Central memory CD8-positive, alpha-beta T cell (primary cell): ENCODE measurements at regions not wholly inside any gene's neighbourhood (a gene's known extent, or its start where the extent isn't known, plus 50 kb on each side); places are given as distances from the start of the nearest gene placed in this dataset.

Experiments
- ATAC-seq: fragments of 150-1000 bp; cut with Tn5 transposase; replicated peaks from 2 replicates; pipeline ENCODE4 v1.10.0; 2022; ENCODE audit warnings: mild to moderate bottlenecking, moderate FRiP score, moderate number of reproducible peaks; ENCODE audit not compliant: poor library complexity, severe bottlenecking; ENCODE audit errors: extremely low read depth
- DNase-seq, 2 donors: peaks; one replicate each; pipeline ENCODE4 v3.0.0; 2021; ENCODE audit warnings: low spot score in 2 of 2
- H3K27ac Mint-ChIP-seq: one replicate; pipeline ENCODE4 v1.8.0; 2022; ENCODE audit warnings: low read depth, mild to moderate bottlenecking, moderate library complexity, mixed read lengths
- H3K27me3 Mint-ChIP-seq: one replicate; pipeline ENCODE4 v1.8.0; 2022; ENCODE audit warnings: mixed read lengths
- H3K36me3 Mint-ChIP-seq: one replicate; pipeline ENCODE4 v1.8.0; 2022; ENCODE audit warnings: mild to moderate bottlenecking, moderate library complexity, mixed read lengths; ENCODE audit not compliant: insufficient read depth
- H3K4me1 Mint-ChIP-seq: one replicate; pipeline ENCODE4 v1.8.0; 2022; ENCODE audit warnings: mixed read lengths
- H3K4me3 Mint-ChIP-seq: one replicate; pipeline ENCODE4 v1.8.0; 2022; ENCODE audit warnings: mild to moderate bottlenecking, moderate library complexity, mixed read lengths
- H3K9me3 Mint-ChIP-seq: one replicate; pipeline ENCODE4 v1.8.0; 2022; ENCODE audit warnings: mixed read lengths

- DNase-seq: no peak
- Mint-ChIP-seq H3K4me1 (no peaks in the 10 kb centered on the region), H3K27me3 (no peaks in the 10 kb centered on the region), H3K27ac (no peak overlapping the region), H3K4me3 (no peak overlapping the region), H3K9me3 (peaks cover 5% of the 10 kb centered on the region), H3K36me3 (no peaks in the 10 kb centered on the region)
- ATAC-seq: no peak
These were observed 561.2 kb upstream of the SLITRK1 start for GRCh38 chr13:84443463-84443862.

- Mint-ChIP-seq H3K9me3 (no peaks in the 10 kb centered on the region), H3K36me3 (no peaks in the 10 kb centered on the region), H3K27me3 (no peaks in the 10 kb centered on the region), H3K27ac (no peak overlapping the region), H3K4me3 (no peak overlapping the region), H3K4me1 (no peaks in the 10 kb centered on the region)
- ATAC-seq (no peak), DNase-seq (no peak)
These were observed 556.8 kb upstream of the SLITRK1 start for GRCh38 chr13:84439108-84439507.

GRCh38 chr13:84433024-84433423, 550.8 kb upstream of the SLITRK1 start:
- ATAC-seq (no peak), DNase-seq (no peak)
- Mint-ChIP-seq H3K4me1 (no peaks in the 10 kb centered on the region), H3K4me3 (no peak overlapping the region), H3K36me3 (no peaks in the 10 kb centered on the region), H3K27ac (no peak overlapping the region), H3K9me3 (no peaks in the 10 kb centered on the region), H3K27me3 (no peaks in the 10 kb centered on the region)

- Mint-ChIP-seq H3K9me3 (no peaks in the 10 kb centered on the region), H3K36me3 (no peaks in the 10 kb centered on the region), H3K4me3 (no peak overlapping the region), H3K27me3 (no peaks in the 10 kb centered on the region), H3K27ac (no peak overlapping the region), H3K4me1 (no peaks in the 10 kb centered on the region)
- no peak for DNase-seq
- ATAC-seq: no peak
These were observed 549.4 kb upstream of the SLITRK1 start for GRCh38 chr13:84431646-84432045.

GRCh38 chr13:84430446-84430845, 548.2 kb upstream of the SLITRK1 start:
- ATAC-seq (no peak), DNase-seq (no peak)
- no peaks in the 10 kb centered on the region for H3K4me1 Mint-ChIP-seq
- no peak overlapping the region for H3K27ac Mint-ChIP-seq
- H3K27me3 Mint-ChIP-seq: no peaks in the 10 kb centered on the region
- H3K36me3 Mint-ChIP-seq: no peaks in the 10 kb centered on the region
- H3K9me3 Mint-ChIP-seq: peaks cover 5% of the 10 kb centered on the region
- no peak overlapping the region for H3K4me3 Mint-ChIP-seq

DNA sequence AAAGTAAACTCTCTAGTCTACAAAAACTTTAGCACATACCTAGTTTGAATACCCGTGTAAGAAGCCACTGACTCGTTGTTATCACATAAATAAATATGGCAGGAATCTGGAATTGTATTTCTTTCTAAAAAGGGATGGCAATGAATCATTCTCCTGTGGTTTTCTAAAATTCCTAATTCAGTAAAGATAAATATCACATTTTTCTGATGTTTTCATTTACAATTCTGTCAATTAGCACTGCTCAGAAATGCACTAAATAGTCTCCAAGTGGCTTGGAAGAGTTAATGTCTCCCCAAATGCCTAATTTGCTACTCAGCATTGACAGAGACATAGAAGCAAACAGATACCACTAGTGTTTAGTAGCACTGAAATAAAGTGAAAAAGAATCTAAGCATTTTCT, 547.7 kb upstream of the SLITRK1 start:
- ATAC-seq: no peak
- DNase-seq: no peak
- no peaks in the 10 kb centered on the region for H3K4me1 Mint-ChIP-seq
- H3K9me3 Mint-ChIP-seq: peaks cover 6% of the 10 kb centered on the region
- H3K36me3 Mint-ChIP-seq: no peaks in the 10 kb centered on the region
- no peak overlapping the region for H3K4me3 Mint-ChIP-seq
- H3K27ac Mint-ChIP-seq: no peak overlapping the region
- no peaks in the 10 kb centered on the region for H3K27me3 Mint-ChIP-seq

DNA sequence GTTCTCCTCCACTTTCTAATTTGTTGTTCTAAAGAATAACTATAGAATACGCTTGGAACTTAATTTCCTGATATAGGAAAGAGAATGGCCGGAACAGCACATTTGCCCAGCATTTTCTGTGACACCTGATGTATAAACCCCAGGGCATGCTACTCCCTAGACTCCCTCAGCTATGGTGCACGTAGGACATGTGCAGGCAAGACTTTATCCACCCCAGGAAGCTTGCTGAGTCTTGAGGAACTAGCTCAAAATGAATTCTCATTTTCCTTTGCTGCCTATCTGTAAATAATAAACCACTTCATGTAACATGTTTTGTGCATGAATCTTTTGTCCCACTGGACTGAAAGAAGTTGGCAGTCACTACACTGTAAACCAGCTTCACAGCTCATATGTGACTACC, 535.8 kb upstream of the SLITRK1 start:
- no peak for DNase-seq
- peaks cover 8% of the 10 kb centered on the region for H3K9me3 Mint-ChIP-seq
- H3K4me1 Mint-ChIP-seq: no peaks in the 10 kb centered on the region
- no peaks in the 10 kb centered on the region for H3K36me3 Mint-ChIP-seq
- no peak overlapping the region for H3K4me3 Mint-ChIP-seq
- H3K27ac Mint-ChIP-seq: no peak overlapping the region
- no peak for ATAC-seq
- H3K27me3 Mint-ChIP-seq: no peaks in the 10 kb centered on the region

DNA sequence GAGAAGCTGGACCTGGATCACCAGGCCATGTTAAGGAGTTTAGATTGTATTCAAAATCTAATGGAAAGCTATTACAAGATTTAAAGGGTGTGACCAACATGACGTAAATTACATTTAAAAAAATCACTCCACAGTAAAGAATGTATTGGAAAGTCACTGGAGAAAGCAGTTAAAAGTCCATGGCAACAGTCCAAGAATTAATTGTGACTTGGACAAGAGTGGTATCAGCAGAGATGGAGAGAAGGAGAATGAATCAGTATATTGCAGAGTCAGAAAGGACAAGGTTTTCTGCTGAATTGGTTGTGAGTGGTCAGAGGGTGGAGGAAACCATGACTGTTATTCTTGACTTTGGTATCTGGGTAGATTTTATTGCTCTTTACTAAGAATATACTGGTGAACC, 535.1 kb upstream of the SLITRK1 start:
- no peak overlapping the region for H3K4me3 Mint-ChIP-seq
- H3K4me1 Mint-ChIP-seq: no peaks in the 10 kb centered on the region
- no peaks in the 10 kb centered on the region for H3K36me3 Mint-ChIP-seq
- no peak for DNase-seq
- H3K27ac Mint-ChIP-seq: no peak overlapping the region
- no peak for ATAC-seq
- no peaks in the 10 kb centered on the region for H3K27me3 Mint-ChIP-seq
- peaks cover 8% of the 10 kb centered on the region for H3K9me3 Mint-ChIP-seq

DNA sequence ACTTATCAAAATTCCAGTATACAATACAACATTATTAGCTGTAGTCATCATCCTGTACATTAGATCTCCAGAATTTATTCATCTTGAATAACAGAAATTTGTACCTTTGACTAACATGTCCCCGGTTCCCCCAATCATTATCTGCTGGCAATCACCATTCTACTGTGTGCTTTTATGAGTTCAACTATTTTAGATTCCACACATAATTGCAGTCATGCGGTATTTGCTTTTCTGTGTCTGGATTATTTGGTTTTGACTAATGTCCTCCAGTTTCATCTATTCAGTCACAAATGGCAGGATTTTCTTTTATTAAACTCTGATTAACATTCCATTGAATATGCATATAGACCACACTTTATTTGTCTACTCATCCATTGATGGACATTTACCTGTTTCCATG, 530.7 kb upstream of the SLITRK1 start:
- H3K36me3 Mint-ChIP-seq: no peaks in the 10 kb centered on the region
- no peaks in the 10 kb centered on the region for H3K27me3 Mint-ChIP-seq
- ATAC-seq (no peak), DNase-seq (no peak)
- H3K4me3 Mint-ChIP-seq: no peak overlapping the region
- H3K27ac Mint-ChIP-seq: no peak overlapping the region
- no peaks in the 10 kb centered on the region for H3K4me1 Mint-ChIP-seq
- H3K9me3 Mint-ChIP-seq: no peaks in the 10 kb centered on the region

GRCh38 chr13:84405286-84405685, 523.0 kb upstream of the SLITRK1 start:
- Mint-ChIP-seq H3K36me3 (no peaks in the 10 kb centered on the region), H3K27me3 (no peaks in the 10 kb centered on the region), H3K4me1 (no peaks in the 10 kb centered on the region), H3K9me3 (no peaks in the 10 kb centered on the region), H3K4me3 (no peak overlapping the region), H3K27ac (no peak overlapping the region)
- ATAC-seq (no peak), DNase-seq (no peak)

GRCh38 chr13:84400706-84401105, 518.4 kb upstream of the SLITRK1 start:
- ATAC-seq (no peak), DNase-seq (no peak)
- H3K4me3 Mint-ChIP-seq: no peak overlapping the region
- H3K36me3 Mint-ChIP-seq: peaks cover 2% of the 10 kb centered on the region
- no peaks in the 10 kb centered on the region for H3K27me3 Mint-ChIP-seq
- no peaks in the 10 kb centered on the region for H3K4me1 Mint-ChIP-seq
- H3K9me3 Mint-ChIP-seq: no peaks in the 10 kb centered on the region
- H3K27ac Mint-ChIP-seq: no peak overlapping the region

GRCh38 chr13:84399320-84400085, 517.2 kb upstream of the SLITRK1 start:
- Mint-ChIP-seq H3K27ac (no peak overlapping the region), H3K36me3 (peaks cover 2% of the 10 kb centered on the region), H3K4me1 (no peaks in the 10 kb centered on the region), H3K9me3 (peaks cover 8% of the 10 kb centered on the region), H3K27me3 (no peaks in the 10 kb centered on the region), H3K4me3 (no peak overlapping the region)
- ATAC-seq (no peak), DNase-seq (no peak)

DNA sequence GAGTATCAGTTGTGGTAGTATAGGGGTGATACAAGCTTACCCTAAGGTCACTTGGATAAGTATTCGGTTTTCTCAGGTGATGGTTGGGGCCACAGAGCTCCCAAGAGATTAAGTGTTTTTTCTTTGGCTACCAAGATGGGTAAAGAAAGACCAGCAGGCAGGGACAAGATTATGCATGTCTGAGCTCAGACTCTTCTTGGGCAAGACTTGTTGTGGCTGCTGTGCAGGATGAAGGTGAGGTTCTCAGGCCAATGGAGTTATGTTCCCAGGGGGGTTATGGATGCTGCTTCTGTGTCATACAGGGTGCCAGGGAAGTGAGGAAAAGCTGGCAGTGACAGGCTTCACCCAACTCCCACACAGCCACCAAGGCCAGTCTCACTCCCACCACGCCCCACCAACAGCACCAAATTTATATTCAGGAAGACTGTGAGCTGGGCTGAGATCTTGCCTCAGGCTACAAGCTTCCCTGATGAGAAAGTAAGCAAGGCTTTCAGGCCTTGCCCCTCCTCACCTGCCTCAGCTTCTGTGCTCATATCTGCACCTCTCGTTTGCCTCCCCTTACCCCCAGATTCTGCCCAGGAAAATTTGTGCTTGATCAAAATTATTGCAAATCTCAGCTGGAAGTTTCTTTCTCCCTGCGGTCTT, 511.8 kb upstream of the SLITRK1 start:
- Mint-ChIP-seq H3K36me3 (no peaks in the 10 kb centered on the region), H3K4me3 (no peak overlapping the region), H3K9me3 (peaks cover 25% of the 10 kb centered on the region), H3K27me3 (no peaks in the 10 kb centered on the region), H3K4me1 (no peaks in the 10 kb centered on the region), H3K27ac (no peak overlapping the region)
- DNase-seq (no peak), ATAC-seq (no peak)
